GM21381 (cell line): ENCODE measurements at regions not wholly inside any gene's neighbourhood (a gene's known extent, or its start where the extent isn't known, plus 50 kb on each side); places are given as distances from the start of the nearest gene placed in this dataset.
"Not testable (repeated sequence)": the region's sequence is repeated elsewhere in the genome, so short reads cannot be mapped to it uniquely, and the experiment has no call there.

Experiments used
- ATAC-seq: cut with Tn5 transposase; IDR thresholded peaks from one replicate; pipeline ENCODE4 v1.9.1; 2021; ENCODE audit warnings: mild to moderate bottlenecking, moderate library complexity; ENCODE audit not compliant: unreplicated experiment

DNA sequence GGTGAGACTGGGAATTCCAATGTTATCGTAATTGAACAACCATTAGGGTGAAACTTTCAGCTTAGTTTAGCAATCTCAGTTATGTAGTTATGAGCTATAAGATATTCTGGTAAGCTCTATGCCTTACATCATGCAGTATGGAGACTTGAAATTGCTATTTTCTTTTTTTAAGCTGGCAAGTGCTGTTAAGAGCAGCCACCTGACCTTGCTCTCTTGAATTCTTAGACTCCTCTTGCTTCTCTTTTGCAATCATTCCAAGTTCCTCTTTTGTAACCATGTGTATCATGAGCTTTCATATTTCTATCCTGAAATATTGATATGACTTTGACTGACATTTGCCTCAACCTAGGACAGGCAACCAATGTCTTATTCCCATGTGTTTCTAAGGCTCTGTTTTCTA is 446.3 kb upstream of the SLC35B3 start:
- no peak for ATAC-seq

DNA sequence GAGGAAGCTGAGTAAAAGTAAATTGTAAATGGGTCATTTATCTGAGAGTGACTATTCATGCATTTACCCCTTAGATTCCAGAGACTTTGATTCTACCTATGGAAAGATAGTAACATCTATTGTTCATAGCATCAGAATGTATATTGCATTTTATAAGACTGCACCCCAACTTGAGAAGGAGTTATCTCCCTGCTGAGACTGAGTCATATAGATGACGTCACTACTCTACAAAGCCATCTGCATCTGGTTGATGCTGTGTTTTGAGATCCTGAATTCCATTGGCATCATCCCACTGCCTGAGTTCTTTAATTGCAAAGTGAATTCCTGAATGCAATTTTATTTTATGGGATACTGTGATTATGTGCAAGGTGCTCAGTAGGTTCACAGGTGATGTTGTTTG is 444.0 kb upstream of the SLC35B3 start:
- no peak for ATAC-seq

DNA sequence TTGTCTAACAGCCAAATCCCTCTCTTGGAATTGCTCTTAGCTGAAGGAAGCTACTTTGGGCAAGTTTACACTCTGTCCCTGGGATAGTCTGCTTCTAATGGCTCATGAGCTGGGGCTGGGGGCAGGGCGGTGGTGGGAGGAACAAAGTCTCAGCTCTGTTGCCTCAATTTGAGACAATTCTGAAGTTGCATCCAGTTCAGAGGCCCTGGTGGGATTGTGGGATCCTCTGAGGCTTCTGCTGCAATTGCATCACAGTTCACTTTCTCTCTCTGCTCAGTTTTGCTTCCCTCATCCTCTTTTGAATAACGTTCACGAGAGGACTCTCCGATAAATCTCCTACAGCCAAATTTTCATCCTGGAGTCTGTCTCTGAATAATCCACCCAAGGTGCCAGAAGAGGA is 440.6 kb upstream of the SLC35B3 start:
- ATAC-seq, result no peak

DNA sequence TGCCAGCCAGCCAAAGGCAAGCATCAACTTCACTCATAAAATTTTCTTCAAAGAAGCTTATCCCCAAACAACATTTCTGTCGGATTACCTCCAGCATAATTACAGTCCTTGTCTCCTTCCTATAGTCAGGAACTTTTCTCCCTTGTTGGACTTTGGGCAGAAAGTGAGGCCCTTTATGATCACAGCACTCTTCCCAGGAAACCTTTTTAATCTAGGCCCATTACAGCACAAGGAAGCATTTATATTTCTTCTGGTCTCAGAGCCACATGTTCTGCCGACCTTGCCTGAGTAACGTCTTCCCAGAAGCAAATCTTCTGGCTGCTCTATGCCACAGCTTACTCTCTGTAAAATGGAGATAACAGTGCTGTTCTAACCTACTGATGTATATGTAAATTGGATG is 437.2 kb upstream of the SLC35B3 start:
- no peak for ATAC-seq

DNA sequence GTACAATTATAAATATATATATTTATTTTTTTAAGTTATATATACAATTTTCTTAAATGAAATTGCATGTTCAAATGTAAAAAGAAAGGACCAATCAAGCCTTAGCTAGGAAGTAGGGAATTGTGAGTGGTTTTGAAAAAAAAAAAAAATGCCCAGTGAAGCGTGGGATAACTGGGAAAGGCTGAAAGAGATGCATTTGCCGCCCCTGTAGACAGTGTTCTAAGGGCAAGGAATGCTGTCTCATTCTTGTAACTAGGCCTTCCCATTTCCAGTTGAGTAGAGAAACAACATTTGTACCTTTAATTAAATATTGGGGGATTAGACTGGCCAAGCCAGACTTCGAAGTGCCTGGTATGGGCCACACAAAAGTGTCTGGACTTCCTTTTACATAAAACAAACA is 430.1 kb upstream of the SLC35B3 start:
- no peak for ATAC-seq

DNA sequence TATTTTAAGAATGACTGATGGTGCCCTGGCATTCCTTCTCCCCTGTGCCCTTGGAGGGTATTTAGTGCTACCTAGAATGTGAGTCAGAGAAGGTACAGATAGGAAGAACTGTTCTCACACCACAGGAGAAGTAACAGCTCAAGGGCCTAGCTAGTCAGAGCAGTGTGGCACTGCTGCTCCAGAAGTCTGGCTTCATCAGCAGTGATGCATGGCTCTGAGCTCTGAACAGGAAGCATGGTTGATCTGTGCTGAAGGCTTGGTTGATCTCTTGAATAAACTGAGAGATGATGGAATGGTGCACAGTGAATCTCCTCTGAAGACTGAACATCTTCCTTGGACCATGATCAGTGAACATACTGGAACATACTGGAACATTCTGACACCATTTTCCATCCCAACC is 425.3 kb upstream of the SLC35B3 start:
- ATAC-seq, result no peak

DNA sequence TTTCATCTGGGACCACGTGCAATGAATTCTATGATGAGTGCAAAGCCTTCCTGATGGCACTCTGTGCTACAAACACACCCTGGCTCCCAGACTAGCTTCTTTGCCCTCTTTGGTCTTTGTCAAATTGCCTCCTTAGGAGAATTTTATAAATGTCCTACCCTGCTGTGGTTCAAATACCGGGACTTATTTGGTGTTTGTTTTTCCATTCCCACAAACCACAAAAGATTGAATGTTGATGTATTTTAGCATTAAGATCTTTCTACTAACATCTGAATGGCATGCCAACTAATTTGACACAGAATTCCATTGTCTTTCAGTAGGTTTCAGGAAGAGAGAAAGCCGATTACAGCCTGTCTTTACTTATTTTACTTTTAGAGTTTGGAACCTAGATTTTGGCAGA is 424.2 kb upstream of the SLC35B3 start:
- no peak for ATAC-seq

DNA sequence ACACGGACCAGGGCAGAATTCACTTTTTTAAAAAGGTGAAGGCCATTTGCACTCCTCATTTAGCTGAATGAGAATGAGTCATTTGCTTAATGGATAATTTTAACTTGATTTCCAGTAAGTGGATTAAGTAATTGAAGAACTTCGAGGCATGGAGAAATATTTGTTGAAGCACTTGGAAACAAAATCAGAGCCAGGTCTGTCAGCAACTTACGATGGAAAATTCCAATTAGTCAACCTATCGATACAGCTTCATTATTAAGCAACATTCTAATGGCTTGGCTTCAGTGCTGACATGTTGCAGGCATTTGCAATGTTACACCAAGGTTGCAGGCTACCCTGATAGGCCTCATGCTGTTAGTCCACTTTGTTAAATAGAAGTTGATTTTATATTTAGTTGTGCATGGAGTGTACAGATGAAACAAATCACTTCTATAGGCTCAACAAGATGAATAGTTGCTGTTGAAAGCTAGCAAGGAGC is 423.5 kb upstream of the SLC35B3 start:
- no peak for ATAC-seq

DNA sequence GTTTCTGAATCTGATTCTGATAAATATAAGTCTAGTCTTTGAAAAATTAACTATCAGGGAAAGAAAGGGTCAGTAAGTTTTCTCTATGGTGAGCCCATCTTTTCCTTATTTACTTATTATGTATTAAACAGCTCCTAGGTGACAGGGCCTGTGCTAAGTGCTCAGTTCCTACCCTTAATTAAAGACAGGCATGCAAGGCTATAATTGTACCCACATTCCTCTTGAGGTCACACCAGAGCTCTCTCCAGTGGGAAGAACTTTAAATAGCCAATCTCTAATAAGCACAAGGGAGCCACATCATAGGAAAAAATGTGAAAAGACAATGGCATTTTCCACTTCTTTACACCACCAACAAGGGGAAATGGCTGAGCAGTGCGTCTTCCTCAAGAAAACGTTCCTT is 421.8 kb upstream of the SLC35B3 start:
- no peak for ATAC-seq

DNA sequence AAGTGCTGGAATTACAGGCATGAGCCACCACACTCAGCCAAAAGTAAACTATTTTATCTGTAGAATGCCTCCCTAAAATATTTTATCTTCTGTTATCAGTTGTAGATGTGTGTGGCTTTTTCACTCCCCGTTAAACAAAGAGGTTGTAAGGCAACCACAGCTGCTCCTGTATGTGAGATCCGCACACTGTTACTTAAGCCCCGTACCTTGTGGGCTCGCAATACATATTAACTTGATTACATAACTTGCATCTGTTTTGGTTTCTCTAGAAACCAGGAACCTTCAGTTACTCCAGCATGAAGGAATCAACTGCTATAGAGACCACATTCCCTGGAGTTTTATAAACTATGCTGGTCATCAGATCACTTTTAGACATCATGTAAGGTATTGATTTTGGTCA is 420.1 kb upstream of the SLC35B3 start:
- no peak for ATAC-seq

DNA sequence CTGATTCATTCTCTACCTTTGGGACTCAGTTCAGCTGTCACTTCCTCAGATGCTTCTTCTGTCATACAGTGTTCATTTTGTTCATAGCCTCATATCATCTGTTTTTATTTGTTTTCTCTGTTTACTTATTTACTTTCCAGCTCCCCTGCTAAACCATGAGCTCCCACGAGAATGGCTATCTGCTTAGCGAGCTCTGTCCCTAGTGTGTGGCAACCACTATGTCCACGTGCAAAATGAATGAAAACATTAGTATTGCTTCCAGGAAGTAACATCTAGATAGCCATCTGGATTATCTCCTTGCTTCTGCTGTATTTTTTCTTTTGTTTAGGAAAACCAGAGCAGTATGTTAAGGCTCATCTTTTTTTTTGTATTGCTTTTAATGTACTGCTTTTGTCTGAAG is 417.0 kb upstream of the SLC35B3 start:
- ATAC-seq, result no peak

DNA sequence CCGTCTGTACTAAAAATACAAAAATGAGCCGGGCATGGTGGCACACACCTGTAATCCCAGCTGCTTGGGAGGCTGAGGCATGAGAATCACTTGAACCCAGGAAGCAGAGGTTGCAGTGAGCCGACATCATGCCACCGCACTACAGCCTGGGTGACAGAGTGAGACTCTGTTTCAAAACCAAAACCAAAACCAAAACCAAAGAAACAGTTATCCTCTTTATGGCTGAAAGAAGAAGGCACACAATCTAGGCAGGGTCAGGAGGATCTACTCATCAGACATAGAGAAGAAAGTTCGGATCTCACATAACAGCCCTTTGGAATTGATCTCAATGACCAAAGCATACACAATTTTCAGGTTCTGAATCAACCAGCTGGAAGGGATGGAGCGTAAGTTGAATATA is 411.3 kb upstream of the SLC35B3 start:
- not testable (repeated sequence) for ATAC-seq

DNA sequence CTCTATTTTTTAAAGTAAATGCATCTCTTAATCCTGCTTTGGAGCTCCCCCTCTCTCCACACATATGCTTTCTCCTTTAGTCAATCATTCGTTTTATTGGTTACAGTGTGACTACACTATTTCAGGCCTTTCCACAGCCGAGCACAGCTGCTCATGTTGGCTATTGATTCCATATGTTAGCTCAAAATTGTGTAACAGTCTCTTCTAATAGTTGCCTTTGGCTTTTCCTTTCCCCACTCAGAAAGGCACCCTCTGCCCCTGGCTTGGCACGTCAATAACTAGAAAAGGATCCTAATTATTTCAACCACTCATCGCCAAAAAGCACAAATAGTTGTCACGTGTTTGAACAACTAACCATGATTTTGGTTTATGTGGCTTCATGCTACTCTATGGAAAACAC is 410.3 kb upstream of the SLC35B3 start:
- no peak for ATAC-seq

DNA sequence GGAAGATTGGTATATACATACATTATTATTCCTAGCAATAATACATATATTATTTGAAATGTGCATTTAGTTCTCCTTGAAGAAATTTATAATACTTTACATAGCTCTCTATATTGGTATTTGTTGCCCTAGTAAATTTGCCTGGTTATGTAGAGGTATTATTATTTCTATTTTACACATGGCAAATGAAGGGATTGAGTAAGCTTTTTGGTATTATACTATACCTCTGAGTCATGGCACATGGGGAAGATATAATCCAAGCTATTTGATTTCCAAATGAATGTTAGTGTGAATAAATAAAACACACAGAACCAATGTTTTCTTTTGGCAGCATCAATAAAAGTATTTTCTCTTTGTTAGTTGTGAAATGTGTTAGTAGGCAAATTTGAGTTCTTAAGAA is 409.6 kb upstream of the SLC35B3 start:
- no peak for ATAC-seq

DNA sequence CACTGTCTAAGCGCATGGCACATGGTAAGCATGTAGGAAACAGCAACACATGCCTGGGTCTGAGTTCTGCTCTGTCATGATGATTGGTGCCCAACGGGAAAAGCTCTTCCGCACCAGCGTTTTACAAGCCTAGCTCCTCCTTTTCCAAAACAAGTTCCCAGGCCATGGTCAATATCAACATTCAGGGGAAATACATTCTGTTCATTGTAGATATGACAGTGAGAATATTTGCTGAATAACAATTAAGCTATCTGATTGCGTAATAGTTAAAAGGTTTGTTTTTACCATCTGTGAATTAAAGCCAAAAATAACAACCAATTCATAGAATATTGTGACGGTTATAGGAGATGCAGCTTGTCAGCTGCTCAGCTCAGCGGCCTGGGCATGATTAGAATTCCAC is 404.3 kb upstream of the SLC35B3 start:
- ATAC-seq, result no peak

DNA sequence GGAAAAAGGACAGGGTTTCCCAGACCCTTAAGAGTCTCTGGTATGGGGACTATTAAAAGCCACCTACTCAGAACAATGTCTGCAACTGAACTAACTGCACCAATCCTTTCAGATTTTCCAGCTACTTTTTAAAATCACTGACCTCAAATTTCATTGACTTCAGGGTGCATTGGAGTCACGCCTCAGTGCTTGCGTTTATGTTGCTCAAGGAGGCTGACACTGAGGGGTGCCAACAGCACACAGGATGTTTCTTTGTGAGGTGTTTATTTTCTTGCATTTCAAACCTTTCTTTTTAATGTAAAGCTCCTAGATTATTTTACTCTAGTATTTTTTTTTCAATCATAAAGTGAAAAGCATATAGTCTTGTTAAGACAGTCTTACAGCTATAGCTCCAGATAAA is 402.0 kb upstream of the SLC35B3 start:
- ATAC-seq, result no peak

DNA sequence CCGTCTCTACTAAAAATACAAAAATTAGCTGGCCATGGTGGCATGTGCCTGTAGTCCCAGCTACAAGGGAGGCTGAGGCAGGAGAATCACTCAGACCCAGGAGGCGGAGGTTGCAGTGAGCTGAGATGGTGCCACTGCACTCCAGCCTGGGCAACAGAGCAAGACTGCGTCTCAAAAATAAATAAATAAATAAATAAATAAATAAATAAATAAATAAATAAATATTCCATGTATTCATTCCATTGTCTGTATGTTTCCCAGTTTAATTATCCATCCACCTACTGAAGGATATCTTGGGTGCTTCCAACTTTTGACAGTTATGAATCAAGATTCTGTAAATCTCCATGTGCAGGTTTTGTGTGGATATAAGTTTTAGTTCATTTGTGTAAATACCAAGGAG is 397.4 kb upstream of the SLC35B3 start:
- ATAC-seq, result not testable (repeated sequence)

DNA sequence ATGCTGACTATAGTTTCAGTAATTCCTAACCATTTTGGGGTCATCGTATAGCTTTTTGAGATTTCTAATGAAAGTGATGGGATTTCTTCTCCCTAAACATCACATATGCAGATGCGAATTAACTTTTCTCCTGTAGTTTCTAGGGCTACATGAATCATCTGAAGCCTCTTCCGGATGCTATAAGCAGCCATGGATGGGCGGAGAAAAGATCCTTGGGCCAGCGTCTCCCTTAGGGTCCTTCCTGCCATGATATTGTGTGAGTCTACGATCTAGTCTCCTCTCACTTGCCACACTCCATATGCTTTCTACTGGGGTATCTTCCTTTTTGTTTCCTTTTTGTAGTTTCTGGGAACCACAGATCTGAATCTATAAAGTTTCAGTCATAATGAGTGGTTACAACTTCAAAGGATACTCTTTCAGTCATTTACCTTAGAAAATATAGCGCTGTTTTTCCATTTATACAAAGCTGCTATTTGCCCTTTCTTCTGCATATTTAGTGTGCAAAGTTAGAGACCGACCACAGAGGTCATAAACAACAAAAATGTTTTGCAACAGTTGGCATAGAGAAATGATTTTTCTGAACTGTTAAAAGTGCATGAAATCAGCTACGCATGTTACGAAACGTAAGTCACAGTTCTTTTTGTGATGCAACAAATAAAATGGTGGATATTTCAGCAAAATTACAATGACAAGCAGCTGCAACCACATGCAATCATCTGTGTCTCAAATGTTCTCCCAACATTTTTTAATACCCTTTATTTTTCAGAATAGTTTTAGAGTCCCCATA is 396.2 kb upstream of the SLC35B3 start:
- ATAC-seq, result no peak

DNA sequence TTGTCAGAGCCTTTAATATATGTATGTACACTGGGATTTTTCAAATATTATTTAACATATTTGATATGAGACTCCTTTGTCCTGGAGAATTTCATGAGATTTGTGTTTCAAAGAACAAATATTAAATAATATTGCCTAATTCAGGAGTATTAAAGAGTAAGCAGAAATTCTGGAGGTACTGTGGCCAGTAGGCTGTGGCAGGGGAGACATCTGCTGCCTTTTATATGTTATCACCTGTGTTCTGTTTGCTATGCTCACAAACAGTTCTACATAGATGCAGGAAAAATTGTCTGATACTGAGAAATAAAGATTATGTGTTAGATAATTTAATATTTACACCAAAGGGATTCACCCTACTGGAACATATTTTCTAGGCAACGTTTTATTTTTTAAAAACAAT is 395.4 kb upstream of the SLC35B3 start:
- no peak for ATAC-seq

DNA sequence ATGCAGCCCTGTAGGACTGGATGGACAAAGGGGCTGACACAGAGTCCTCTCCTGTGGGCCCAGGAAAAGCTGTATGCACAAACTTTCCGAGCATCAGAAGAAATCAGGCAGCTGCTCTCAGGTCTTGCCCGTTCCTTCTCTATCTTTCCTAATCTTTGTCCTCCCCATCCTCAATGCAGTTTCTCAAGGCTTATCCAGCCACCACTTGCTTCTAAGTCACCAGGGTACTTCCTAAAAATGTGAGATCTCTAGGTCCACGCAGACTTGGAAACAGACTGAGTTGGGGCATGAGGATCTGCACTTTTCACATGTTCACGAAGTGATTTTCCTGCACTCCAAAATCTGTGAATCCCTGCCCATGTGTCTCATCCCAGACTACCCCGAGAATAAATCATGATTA is 394.5 kb upstream of the SLC35B3 start:
- ATAC-seq, result no peak

DNA sequence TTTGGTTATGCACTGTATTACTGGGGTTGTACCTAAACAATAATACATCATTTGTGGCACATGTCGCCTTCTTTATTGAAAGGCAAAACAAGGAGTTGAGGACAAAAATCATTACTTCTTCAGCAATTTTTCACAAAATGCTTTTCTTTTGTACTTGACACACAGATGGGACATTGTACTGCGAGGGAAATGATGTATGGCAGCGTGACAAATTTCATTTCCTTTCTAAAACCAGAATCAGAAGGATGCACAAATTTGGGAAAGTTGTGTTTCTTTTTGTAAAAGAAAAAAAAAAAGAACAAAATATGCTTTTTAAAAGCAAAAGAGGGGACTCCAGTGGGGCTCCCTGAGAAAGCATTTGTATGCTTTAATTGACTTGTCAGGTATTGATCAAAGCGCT is 394.0 kb upstream of the SLC35B3 start:
- ATAC-seq, result no peak

DNA sequence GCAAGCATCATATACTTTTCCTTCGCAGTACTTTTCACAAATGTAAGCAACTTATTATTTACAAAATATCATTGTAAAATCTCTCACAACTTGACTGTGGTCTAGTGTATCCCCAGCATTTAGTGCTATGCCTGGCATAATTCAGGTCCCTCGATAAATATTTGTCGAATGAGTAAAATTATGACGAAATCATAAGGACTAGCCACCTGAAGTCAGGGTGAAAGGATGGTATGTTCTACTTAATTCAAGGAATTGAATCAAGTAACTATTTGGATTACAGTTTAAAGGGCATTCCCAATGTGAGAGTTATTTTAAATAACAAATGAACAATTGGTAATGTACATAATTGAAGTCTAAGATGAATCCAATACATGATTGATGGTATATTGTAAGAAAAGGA is 393.0 kb upstream of the SLC35B3 start:
- no peak for ATAC-seq

DNA sequence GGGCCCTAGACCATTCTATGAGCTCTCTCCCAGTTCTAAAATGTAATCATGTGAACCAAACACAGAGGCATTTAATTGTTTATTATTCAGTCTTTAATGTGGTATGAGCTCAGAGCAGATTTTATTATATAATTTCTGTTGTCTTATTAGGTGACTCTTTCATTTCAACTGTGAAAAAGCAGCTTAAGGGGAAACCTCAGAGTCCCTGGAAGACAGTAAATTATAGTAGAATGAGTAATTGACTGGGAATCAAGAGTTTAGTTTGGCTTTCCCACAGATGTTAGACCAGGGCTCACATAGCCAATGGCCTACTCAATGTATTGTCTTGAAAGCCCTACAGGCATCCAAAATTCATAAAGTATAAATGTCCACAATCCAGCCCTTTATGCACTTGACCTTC is 390.4 kb upstream of the SLC35B3 start:
- ATAC-seq, result no peak
